ENCODE measurements at regions not wholly inside any gene's neighbourhood (a gene's known extent, or its start where the extent isn't known, plus 50 kb on each side); places are given as distances from the start of the nearest gene placed in this dataset.

DNA sequence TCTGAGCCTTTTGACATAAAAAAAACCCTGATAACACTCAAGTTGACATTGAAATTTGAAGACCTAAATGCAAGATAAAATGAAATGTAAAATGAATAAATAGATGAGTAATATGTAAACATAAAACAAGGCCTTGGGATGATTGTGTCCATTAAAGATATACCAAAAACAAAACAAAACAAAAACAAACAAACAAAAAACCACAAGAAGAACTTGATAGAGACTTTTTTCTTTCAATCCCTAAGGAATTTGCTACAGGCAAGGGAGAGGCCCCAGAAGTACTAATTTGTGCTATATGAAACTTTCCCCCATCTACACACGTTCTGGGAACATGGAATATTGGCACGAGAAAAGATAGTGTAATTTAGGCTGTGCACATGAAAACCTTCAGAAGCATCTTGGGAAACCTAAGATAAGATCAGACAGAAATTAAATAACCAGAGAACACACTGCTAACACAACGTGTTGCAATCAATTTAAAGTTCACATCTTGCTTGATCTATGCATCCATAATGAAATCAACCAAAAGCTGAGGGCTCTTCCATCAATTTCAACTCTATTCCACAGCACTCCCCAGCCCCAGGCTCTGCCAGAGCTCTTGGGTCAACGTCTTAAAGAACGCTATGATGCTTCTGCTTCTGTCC, 201.1 kb upstream of the RREB1 start:
- no peak overlapping the region for H3K27ac Mint-ChIP-seq
- H3K27me3 ChIP-seq, result no peaks in the 10 kb centered on the region
- peak overlapping the region; percentile 19 for H3K4me2 ChIP-seq
- H3K27me3 Mint-ChIP-seq (ENCODE audit: insufficient read depth, low read depth), result peaks cover 7% of the 10 kb centered on the region
- H3K36me3 Mint-ChIP-seq, result no peaks in the 10 kb centered on the region
- no peaks in the 10 kb centered on the region for H3K36me3 ChIP-seq
- no peak overlapping the region for H3K4me3 ChIP-seq
- H3K9me3 Mint-ChIP-seq, result no peaks in the 10 kb centered on the region
- peaks cover 14% of the 10 kb centered on the region for H3K4me1 Mint-ChIP-seq
- no peaks in the 10 kb centered on the region for H3K79me2 ChIP-seq (ENCODE audit: low read depth)
- peaks cover 13% of the 10 kb centered on the region for H3K4me1 ChIP-seq
- H2AFZ ChIP-seq (replicated peaks), result no peak overlapping the region
- no peak overlapping the region for H3K9ac ChIP-seq
- H3K4me3 Mint-ChIP-seq, result no peak overlapping the region
- H3K27ac ChIP-seq, result no peak overlapping the region
- H3F3A ChIP-seq (ENCODE audit: low read depth), result peaks cover 7% of the 10 kb centered on the region
- no peaks in the 10 kb centered on the region for H3K9me3 ChIP-seq (ENCODE audit: low read depth)
- DNase-seq (ENCODE audit: low spot score), result no peak
- H4K20me1 ChIP-seq (ENCODE audit: low read depth), result no peaks in the 10 kb centered on the region
- no peak for TF ChIP-seq EZH2phosphoT487 (IDR thresholded peaks at IDR 0.05)

DNA sequence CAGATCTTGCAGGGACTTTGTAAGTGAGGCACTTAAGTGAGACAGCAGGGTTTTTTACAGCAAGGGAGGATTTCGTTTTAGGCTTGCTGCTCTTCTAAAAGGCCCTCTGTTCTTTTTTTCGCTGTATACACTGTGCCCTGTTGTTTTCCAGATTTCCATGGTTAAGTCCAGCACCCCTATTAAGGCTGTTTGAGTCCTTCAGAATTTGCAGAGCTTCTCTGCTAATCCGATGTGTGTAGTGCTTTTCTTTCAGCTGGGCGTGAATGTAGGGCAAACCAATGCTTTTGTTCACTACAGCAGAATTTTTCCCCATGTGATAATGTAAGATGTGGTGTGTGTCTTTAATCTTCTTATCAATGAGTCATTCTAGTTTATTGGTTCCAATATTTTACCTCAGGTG, 200.5 kb upstream of the RREB1 start:
- Histone ChIP-seq H3K36me3 (no peaks in the 10 kb centered on the region), H3K4me2 (peak overlapping the region; percentile 19), H4K20me1 (ENCODE audit: low read depth) (no peaks in the 10 kb centered on the region), H3K9ac (no peak overlapping the region), H3K27ac (no peak overlapping the region), H2AFZ (replicated peaks) (no peak overlapping the region), H3F3A (ENCODE audit: low read depth) (peaks cover 7% of the 10 kb centered on the region), H3K4me1 (peaks cover 13% of the 10 kb centered on the region), H3K27me3 (no peaks in the 10 kb centered on the region), H3K79me2 (ENCODE audit: low read depth) (no peaks in the 10 kb centered on the region), H3K9me3 (ENCODE audit: low read depth) (no peaks in the 10 kb centered on the region), H3K4me3 (no peak overlapping the region)
- Mint-ChIP-seq H3K4me3 (no peak overlapping the region), H3K9me3 (no peaks in the 10 kb centered on the region), H3K4me1 (peaks cover 14% of the 10 kb centered on the region), H3K36me3 (no peaks in the 10 kb centered on the region), H3K27me3 (ENCODE audit: insufficient read depth, low read depth) (peaks cover 7% of the 10 kb centered on the region), H3K27ac (no peak overlapping the region)
- DNase-seq (ENCODE audit: low spot score), result no peak
- TF ChIP-seq EZH2phosphoT487 (IDR thresholded peaks at IDR 0.05), result no peak
- TF ChIP-seq EZH2 (IDR thresholded peaks at IDR 0.05), result no peak
- TF ChIP-seq, protein P1, sequence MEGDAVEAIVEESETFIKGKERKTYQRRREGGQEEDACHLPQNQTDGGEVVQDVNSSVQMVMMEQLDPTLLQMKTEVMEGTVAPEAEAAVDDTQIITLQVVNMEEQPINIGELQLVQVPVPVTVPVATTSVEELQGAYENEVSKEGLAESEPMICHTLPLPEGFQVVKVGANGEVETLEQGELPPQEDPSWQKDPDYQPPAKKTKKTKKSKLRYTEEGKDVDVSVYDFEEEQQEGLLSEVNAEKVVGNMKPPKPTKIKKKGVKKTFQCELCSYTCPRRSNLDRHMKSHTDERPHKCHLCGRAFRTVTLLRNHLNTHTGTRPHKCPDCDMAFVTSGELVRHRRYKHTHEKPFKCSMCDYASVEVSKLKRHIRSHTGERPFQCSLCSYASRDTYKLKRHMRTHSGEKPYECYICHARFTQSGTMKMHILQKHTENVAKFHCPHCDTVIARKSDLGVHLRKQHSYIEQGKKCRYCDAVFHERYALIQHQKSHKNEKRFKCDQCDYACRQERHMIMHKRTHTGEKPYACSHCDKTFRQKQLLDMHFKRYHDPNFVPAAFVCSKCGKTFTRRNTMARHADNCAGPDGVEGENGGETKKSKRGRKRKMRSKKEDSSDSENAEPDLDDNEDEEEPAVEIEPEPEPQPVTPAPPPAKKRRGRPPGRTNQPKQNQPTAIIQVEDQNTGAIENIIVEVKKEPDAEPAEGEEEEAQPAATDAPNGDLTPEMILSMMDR (IDR thresholded peaks at IDR 0.05), result no peak

DNA sequence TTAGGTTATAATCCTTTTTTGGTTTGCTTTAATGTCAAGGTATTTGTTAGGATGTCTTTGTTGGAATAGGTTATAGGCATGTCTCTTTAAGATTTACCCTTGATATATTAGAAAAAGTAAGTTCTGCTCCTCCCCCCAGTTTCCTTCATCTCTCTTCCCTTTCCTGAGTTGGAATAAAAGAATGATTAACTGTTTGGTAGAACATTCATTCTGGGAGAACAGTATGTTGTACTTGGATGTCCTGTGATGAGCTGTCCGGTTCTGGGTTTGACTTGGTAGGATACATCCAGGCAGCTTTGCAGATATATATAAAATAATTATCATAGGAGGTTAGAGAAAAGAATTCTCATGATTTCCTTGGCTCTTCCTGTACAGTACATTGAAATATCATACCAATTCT, 199.6 kb upstream of the RREB1 start:
- no peaks in the 10 kb centered on the region for H3K27me3 ChIP-seq
- H3K79me2 ChIP-seq (ENCODE audit: low read depth), result no peaks in the 10 kb centered on the region
- Mint-ChIP-seq H3K4me1 (peaks cover 14% of the 10 kb centered on the region), H3K27ac (no peak overlapping the region), H3K9me3 (no peaks in the 10 kb centered on the region), H3K27me3 (ENCODE audit: insufficient read depth, low read depth) (peaks cover 7% of the 10 kb centered on the region), H3K36me3 (no peaks in the 10 kb centered on the region), H3K4me3 (no peak overlapping the region)
- no peak overlapping the region for H3K4me3 ChIP-seq
- H3F3A ChIP-seq (ENCODE audit: low read depth), result peaks cover 7% of the 10 kb centered on the region
- TF ChIP-seq EZH2phosphoT487 (IDR thresholded peaks at IDR 0.05) (no peak), EZH2 (IDR thresholded peaks at IDR 0.05) (no peak)
- TF ChIP-seq, protein P1 (IDR thresholded peaks at IDR 0.05), result no peak
- no peaks in the 10 kb centered on the region for H3K9me3 ChIP-seq (ENCODE audit: low read depth)
- no peak for DNase-seq (ENCODE audit: low spot score)
- no peaks in the 10 kb centered on the region for H3K36me3 ChIP-seq
- H3K9ac ChIP-seq, result no peak overlapping the region
- H3K4me2 ChIP-seq, result no peak overlapping the region
- H4K20me1 ChIP-seq (ENCODE audit: low read depth), result no peaks in the 10 kb centered on the region
- no peak overlapping the region for H3K27ac ChIP-seq
- H2AFZ ChIP-seq (replicated peaks), result no peak overlapping the region
- peaks cover 13% of the 10 kb centered on the region for H3K4me1 ChIP-seq

DNA sequence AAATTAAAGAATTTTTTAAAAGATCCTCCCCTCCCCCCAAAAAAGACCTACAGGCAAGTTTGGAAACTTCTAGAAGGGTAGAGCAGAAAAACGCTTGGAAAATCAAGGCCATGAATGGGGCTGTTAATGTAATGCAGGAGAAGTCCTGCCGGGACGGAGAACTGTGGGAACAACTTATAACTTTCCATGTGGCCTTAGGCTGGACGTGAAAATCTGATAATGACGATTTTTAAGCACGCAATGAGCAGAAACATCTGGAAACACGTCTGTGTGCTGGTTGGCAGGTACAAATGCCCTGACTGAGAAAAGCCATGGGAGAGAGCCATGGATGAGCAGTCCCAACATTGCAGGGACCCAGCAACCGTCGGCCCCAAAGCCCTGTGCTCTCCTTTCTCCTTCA, 198.7 kb upstream of the RREB1 start:
- TF ChIP-seq EZH2 (IDR thresholded peaks at IDR 0.05), result no peak
- TF ChIP-seq EZH2phosphoT487 (IDR thresholded peaks at IDR 0.05), result no peak
- TF ChIP-seq, protein P1 (IDR thresholded peaks at IDR 0.05), result no peak
- no peaks in the 10 kb centered on the region for H3K36me3 Mint-ChIP-seq
- Histone ChIP-seq H3K9ac (no peak overlapping the region), H3K9me3 (ENCODE audit: low read depth) (no peaks in the 10 kb centered on the region), H3K79me2 (ENCODE audit: low read depth) (no peaks in the 10 kb centered on the region), H3K27ac (no peak overlapping the region), H3K4me2 (no peak overlapping the region), H3F3A (ENCODE audit: low read depth) (peaks cover 7% of the 10 kb centered on the region), H3K36me3 (no peaks in the 10 kb centered on the region), H3K4me1 (peaks cover 13% of the 10 kb centered on the region), H3K27me3 (no peaks in the 10 kb centered on the region), H4K20me1 (ENCODE audit: low read depth) (no peaks in the 10 kb centered on the region), H2AFZ (replicated peaks) (no peak overlapping the region), H3K4me3 (no peak overlapping the region)
- H3K9me3 Mint-ChIP-seq, result no peaks in the 10 kb centered on the region
- H3K27ac Mint-ChIP-seq, result no peak overlapping the region
- no peak for DNase-seq (ENCODE audit: low spot score)
- peaks cover 14% of the 10 kb centered on the region for H3K4me1 Mint-ChIP-seq
- H3K4me3 Mint-ChIP-seq, result no peak overlapping the region
- peaks cover 7% of the 10 kb centered on the region for H3K27me3 Mint-ChIP-seq (ENCODE audit: insufficient read depth, low read depth)

Measured in neural progenitor cell (in vitro differentiated cells).